IMR-90 (cell line): ENCODE measurements at regions not wholly inside any gene's neighbourhood (a gene's known extent, or its start where the extent isn't known, plus 50 kb on each side); places are given as distances from the start of the nearest gene placed in this dataset.

Source experiments
- BHLHE40 ChIP-seq: fragments of 150-350 bp; IDR thresholded peaks from 2 replicates; pipeline ENCODE4 v1.6.1; 2016; ENCODE audit warnings: mild to moderate bottlenecking, low read depth, low read length
- CEBPB ChIP-seq: IDR thresholded peaks from 2 replicates; pipeline ENCODE4 v1.6.1; 2012; ENCODE audit warnings: low read depth, low read length, improper control_type of control experiment
- CHD1 ChIP-seq: IDR thresholded peaks from 2 replicates; pipeline ENCODE4 v1.6.1; 2012; ENCODE audit warnings: low read depth, low read length, improper control_type of control experiment
- CTCF ChIP-seq: conservative IDR thresholded peaks from 2 replicates; pipeline ENCODE4 v1.5.1; 2012; ENCODE audit warnings: mild to moderate bottlenecking, low read depth, low read length, improper control_type of control experiment
- ELK1 ChIP-seq: fragments of 150-350 bp; IDR thresholded peaks from 2 replicates; pipeline ENCODE4 v1.6.1; 2016; ENCODE audit warnings: low read depth, mild to moderate bottlenecking, low read length, moderate library complexity, borderline replicate concordance
- FOS ChIP-seq: fragments of 150-350 bp; IDR thresholded peaks from 2 replicates; pipeline ENCODE4 v1.6.1; 2016; ENCODE audit warnings: low read depth, low read length
- MAFK ChIP-seq: IDR thresholded peaks from 2 replicates; pipeline ENCODE4 v1.6.1; 2012; ENCODE audit warnings: low read depth, low read length, improper control_type of control experiment
- MXI1 ChIP-seq: IDR thresholded peaks from 2 replicates; pipeline ENCODE4 v1.6.1; 2012; ENCODE audit warnings: low read depth, mild to moderate bottlenecking, low read length, moderate library complexity, borderline replicate concordance
- NFE2L2 ChIP-seq: fragments of 150-350 bp; IDR thresholded peaks from 2 replicates; pipeline ENCODE4 v1.6.1; 2016; ENCODE audit warnings: low read depth, mild to moderate bottlenecking, low read length
- POLR2A ChIP-seq: IDR thresholded peaks from 2 replicates; pipeline ENCODE4 v1.6.1; 2012; ENCODE audit warnings: mild to moderate bottlenecking, low read depth, low read length
- RAD21 ChIP-seq: IDR thresholded peaks from 2 replicates; pipeline ENCODE4 v1.6.1; 2012; ENCODE audit warnings: low read length, improper control_type of control experiment
- RCOR1 ChIP-seq: IDR thresholded peaks from 2 replicates; pipeline ENCODE4 v1.6.1; 2012; ENCODE audit warnings: mild to moderate bottlenecking, low read length, improper control_type of control experiment; ENCODE audit not compliant: insufficient replicate concordance
- RFX5 ChIP-seq: IDR thresholded peaks from 2 replicates; pipeline ENCODE4 v1.8.0; 2012; ENCODE audit warnings: low read depth, mild to moderate bottlenecking, low read length, moderate library complexity
- USF2 ChIP-seq: fragments of 150-350 bp; IDR thresholded peaks from 2 replicates; pipeline ENCODE4 v1.6.1; 2017; ENCODE audit warnings: mild to moderate bottlenecking, antibody characterized with exemption, low read length, low read depth

- no peak for TF ChIP-seq CTCF
- no peak for TF ChIP-seq USF2
- no peak for TF ChIP-seq BHLHE40
- TF ChIP-seq MXI1, result no peak
- TF ChIP-seq POLR2A, result no peak
- no peak for TF ChIP-seq RCOR1
- no peak for TF ChIP-seq FOS
- TF ChIP-seq RAD21, result no peak
- no peak for TF ChIP-seq NFE2L2
- TF ChIP-seq ELK1, result no peak
- TF ChIP-seq CEBPB, result no peak
- no peak for TF ChIP-seq RFX5
- no peak for TF ChIP-seq MAFK
- TF ChIP-seq CHD1, result no peak
These were observed 124.0 kb downstream of the MAIP1 start for GRCh38 chr2:200079356-200079755.
